NCI-H345 (cell line): ENCODE measurements at regions not wholly inside any gene's neighbourhood (a gene's known extent, or its start where the extent isn't known, plus 50 kb on each side); places are given as distances from the start of the nearest gene placed in this dataset.
A peak's percentile ranks its signal among the peaks of the same experiment; 100 is the strongest.
"Not testable (repeated sequence)": the region's sequence is repeated elsewhere in the genome, so short reads cannot be mapped to it uniquely, and the experiment has no call there.

Source experiments
- DNase-seq: peaks from one replicate; lab custom pipeline; 2025; lab: John Stamatoyannopoulos, UW

DNA sequence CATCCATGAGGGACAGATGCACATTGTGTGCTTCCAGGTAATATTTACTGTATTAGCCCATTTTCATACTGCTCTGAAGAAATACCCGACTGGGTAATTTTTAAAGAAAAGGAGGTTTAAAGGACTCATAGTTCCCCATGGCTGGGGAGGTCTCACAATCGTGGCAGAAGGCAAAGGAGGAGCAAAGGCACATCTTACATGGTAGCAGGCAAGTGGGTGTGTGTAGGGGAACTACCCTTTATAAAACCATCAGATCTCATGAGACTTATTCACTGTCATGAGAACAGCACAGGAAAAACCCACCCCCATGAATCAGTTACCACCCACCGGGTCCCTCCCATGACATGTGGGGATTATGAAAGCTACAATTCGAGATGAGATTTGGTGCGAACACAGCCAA, 148.8 kb upstream of the FBXL17 start:
- DNase-seq = no peak

- DNase-seq = no peak
Observed at GRCh38 chr5:108529381-108529780, 147.5 kb upstream of the FBXL17 start.

DNA sequence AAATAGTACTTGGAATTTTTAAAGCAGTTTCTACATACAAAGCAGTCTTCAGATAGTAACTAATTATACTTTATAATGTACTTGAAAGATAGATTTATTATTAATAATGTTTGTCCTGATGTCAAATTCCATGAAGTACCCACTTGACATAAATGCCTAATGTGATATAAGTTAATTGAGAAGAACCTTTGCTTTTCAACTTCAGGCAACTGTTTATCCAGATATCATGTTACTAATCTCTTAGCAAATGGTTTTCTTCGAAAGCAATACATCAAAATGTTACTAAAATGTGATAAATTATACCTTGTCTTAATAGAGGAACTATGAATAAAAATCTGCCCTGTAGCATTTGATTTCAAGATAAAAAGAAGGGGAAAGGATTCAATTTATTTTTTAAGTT, 146.8 kb upstream of the FBXL17 start:
- no peak for DNase-seq

GRCh38 chr5:108524564-108524963, 142.7 kb upstream of the FBXL17 start:
- DNase-seq = no peak

DNA sequence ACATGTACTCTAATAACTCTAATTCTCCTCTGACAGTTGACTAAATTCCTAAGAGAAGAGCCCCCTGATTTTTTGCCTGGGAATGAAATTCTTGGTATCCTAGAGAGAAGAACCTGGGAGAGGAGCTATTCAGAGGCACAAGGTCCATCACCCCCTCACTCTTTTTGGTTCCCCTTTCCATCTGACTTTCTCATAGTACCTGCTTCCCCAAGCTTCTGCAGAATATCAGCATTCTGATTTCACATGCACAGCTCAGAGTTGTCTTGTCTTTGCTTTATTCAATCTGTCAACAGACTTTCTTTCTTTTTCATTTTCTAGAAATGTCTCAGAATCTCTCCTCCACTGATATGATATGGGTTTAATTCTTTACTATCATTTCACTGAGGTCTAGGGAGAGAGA, 141.5 kb upstream of the FBXL17 start:
- no peak for DNase-seq

DNA sequence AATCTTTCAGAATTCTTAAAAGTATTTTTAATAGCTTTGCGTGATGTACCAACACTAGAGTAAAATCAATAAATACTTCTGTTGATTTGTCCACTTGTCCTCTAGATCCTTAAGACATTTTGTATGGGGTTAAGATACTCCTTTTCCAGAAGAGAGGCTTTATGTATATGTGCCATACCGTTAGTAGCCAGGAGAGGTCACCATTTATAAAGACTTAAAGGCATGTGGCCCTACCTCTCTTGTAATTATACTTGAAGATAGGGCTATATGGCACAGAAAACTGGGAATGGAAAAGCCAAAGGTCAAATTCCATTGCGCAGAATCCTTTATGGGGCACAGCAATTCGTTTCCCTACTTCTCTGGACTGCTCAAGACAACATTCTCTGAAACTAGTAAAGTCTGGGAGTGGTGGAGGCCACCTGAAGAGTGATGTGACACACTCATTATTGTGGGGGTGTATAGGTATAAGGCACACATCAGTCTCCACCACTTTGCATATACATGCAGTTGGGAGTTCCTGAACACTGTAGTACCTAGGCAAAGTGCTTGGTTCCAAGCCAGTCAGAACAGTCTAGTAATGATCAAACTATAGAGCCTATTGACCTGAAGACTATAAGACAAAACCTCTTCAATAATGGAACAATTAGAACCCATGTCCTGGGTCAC, 140.1 kb upstream of the FBXL17 start:
- peak; percentile 33 for DNase-seq

GRCh38 chr5:108521011-108521700, 139.3 kb upstream of the FBXL17 start:
- DNase-seq = no peak

DNA sequence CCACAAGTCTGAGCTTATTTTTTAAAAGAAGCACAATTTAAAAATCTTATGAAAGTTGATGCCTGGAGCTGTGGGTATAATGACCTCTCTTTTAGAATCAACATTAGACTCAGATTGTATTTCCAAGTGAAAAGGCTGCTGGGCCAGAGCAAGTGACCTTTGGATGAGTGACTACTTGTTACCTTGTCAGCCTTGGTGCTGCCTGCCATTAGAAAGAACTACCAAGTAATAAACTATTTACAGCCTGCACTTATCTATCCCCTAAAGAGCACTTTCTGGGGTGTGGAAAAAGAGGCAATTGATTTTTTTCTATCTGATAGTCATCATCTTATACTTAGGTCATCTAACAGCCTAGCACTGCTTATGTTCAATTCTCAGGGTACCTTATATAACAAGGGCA, 134.9 kb upstream of the FBXL17 start:
- DNase-seq = no peak

GRCh38 chr5:108515517-108516105, 133.7 kb upstream of the FBXL17 start:
- DNase-seq = no peak

- DNase-seq = no peak
Observed at GRCh38 chr5:108508979-108509378, 127.1 kb upstream of the FBXL17 start.

DNA sequence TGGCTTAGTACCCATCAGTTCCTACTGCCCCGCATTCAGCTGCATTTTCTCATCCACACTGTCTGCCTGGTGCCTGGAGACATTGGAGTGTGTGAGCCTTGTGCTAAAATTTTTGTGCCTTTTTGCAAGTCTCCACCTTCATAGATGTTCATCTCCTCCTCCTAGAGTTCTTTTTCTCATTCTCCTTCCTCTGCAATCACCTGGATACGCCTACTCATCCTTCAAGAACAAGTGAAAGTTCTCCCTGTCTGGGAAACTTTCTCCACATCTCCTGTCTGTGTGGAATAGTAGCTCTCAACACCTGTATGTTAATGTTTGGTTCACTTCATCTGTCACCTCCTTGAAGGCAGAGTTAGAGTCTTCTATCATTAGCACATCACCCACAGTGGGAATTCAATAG, 125.7 kb upstream of the FBXL17 start:
- no peak for DNase-seq

GRCh38 chr5:108505608-108506007, 123.7 kb upstream of the FBXL17 start:
- DNase-seq = no peak

GRCh38 chr5:108504974-108505373, 123.1 kb upstream of the FBXL17 start:
- DNase-seq = no peak

DNA sequence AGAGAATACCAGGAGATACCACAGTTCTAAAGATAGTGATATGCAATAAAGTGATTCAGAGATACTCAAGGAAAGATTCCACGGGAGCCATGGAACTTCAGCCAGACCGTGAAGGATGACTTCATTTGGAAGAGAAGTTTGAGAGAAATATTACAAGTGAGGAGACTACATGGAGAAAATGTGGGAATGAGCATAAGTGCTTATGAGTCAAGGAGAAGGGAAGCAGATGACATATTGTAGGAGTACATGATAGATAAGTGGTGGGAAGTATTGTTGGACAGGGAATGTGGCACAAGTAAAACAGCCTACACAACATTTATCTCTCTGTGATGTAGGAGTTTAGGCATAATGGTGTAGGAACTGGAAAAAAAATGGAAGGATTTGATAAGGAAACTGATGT, 122.1 kb upstream of the FBXL17 start:
- no peak for DNase-seq

DNA sequence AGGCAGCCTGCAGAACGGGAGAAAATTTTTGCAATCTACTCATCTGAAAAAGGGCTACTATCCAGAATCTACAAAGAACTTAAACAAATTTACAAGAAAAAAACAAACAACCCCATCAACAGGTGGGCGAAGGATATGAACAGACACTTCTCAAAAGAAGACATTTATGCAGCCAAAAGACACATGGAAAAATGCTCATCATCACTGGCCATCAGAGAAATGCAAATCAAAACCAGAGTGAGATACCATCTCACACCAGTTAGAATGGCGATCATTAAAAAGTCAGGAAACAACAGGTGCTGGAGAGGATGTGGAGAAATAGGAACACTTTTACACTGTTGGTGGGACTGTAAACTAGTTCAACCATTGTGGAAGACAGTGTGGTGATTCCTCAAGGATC, 113.7 kb upstream of the FBXL17 start:
- DNase-seq = not testable (repeated sequence)

DNA sequence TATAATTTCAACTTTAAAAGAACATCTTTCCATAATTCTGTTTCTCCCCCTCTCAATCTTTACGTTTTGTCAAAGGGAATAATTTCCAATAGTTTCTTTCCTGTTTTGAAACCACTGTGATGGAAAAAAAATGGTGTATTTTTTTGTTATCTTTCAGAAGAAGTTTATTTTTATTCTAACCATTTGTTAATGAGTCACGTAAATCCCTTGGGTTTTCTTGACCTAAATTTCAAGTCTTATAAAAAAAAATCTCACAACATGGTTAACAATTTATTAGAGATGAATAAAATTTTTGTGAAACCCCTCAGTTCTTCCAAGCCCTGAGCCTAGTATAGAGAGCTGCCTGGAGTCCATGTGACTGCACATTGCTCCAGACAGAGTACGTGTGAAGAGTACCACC, 106.1 kb upstream of the FBXL17 start:
- no peak for DNase-seq

- no peak for DNase-seq
Observed at GRCh38 chr5:108484035-108484434, 102.1 kb upstream of the FBXL17 start.

GRCh38 chr5:108481355-108481931, 99.5 kb upstream of the FBXL17 start:
- DNase-seq = peak; percentile 2

DNA sequence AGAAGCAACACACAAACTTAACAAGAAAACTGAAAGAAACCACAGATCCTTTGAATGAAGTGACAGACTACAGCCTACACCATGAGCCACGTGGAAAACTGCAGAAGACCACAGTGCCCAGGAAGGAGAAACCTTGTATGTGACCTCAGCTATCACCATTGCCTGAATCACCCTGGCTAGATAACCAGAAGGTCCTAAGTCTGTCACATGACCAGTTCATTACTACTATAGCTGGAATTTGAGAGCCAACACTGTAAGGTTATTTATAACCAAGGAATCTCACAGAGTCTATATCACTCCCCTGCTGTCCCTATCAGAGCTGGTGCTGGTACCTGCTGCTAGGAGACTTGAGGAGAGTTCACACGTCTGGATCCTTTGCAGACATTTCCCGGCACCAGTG, 90.3 kb upstream of the FBXL17 start:
- no peak for DNase-seq

DNA sequence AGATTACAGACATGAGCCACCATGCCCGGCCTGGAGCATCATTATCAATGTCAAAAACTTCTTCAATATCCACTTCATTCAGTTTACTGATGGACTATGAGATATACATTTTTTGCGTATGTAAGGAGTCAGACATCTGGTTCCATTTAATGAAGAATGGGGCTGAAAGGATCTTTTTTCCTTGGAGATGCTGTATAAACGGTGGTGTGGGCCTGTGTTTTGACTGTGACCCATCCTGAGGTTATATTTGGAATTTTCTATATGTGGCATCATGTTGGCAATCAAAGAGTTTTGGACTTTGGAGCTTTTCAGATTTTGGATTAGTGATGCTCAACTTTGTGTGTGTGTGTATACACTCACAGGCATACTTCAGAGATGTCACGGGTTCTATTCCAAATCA, 85.7 kb upstream of the FBXL17 start:
- no peak for DNase-seq

GRCh38 chr5:108461628-108462367, 79.9 kb upstream of the FBXL17 start:
- no peak for DNase-seq

DNA sequence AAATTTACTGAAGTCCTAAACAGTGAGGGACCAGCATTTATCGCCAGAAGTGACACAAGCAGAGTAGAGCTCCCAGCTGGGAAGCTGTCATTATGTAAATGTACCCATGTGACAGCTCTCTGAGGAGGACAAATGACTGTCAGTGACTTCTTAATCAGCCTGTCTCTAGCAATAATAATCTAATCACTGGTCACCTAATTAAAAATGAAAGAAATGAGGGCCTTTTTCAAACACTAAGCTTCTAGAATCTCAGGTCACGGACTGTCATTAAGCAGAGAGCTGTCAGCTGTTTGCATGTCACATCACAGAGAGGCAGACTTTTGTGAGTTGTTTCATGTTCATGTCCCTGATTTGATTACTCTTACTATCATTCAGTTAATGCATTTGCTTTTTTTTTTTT, 77.9 kb upstream of the FBXL17 start:
- no peak for DNase-seq

GRCh38 chr5:108451269-108451668, 69.4 kb upstream of the FBXL17 start:
- DNase-seq = no peak
